ENCODE measurements at regions not wholly inside any gene's neighbourhood (a gene's known extent, or its start where the extent isn't known, plus 50 kb on each side); places are given as distances from the start of the nearest gene placed in this dataset.

GRCh38 chr3:35974872-35975271 is 335.5 kb downstream of the ARPP21 start:
- TF ChIP-seq CTCF (IDR thresholded peaks at IDR 0.05; ENCODE audit: low read depth, low read length) (no peak), EZH2phosphoT487 (IDR thresholded peaks at IDR 0.05; ENCODE audit: low read depth) (no peak)

All from OCI-LY3 (cell line).